ENCODE measurements at regions not wholly inside any gene's neighbourhood (a gene's known extent, or its start where the extent isn't known, plus 50 kb on each side); places are given as distances from the start of the nearest gene placed in this dataset.

GRCh38 chr17:70797166-70797565 is 627.8 kb downstream of the KCNJ2 start:
- no peak for TF ChIP-seq CTCF (optimal IDR thresholded peaks at IDR 0.05 in 1 of 3, IDR thresholded peaks at IDR 0.05 in 1 of 3, conservative IDR thresholded peaks at IDR 0.05 in 1 of 3; ENCODE audit: extremely low read depth in 1 of 3, insufficient read depth in 2 of 3, low read length in 3 of 3)
- TF ChIP-seq EZH2 (IDR thresholded peaks at IDR 0.05; ENCODE audit: low read length): no peak

Measured in keratinocyte (primary cell).